AG04449 (cell line): ENCODE measurements at regions not wholly inside any gene's neighbourhood (a gene's known extent, or its start where the extent isn't known, plus 50 kb on each side); places are given as distances from the start of the nearest gene placed in this dataset.

Experiments used
- CTCF ChIA-PET: fragments of 350-600 bp; formaldehyde crosslinking; extraction: SDS; loops from one replicate; lab custom pipeline; 2021; ENCODE audit warnings: antibody characterized with exemption; lab: Yijun Ruan, JAX
- POLR2A ChIA-PET: fragments of 400-600, 350-600 bp; formaldehyde crosslinking; extraction: SDS; loops from one replicate; lab custom pipeline; 2020; ENCODE audit warnings: antibody characterized with exemption, inconsistent platforms; lab: Yijun Ruan, JAX
- DNase-seq: peaks from one replicate; pipeline ENCODE4 v3.0.0-alpha.2; 2010; ENCODE audit warnings: low read depth, low spot score
- H3K4me3 ChIP-seq: 2 replicates; pipeline ENCODE4 v1.5.1; 2011; ENCODE audit warnings: low read depth, mild to moderate bottlenecking, control low read depth, low read length
- CTCF ChIP-seq: IDR thresholded peaks from one replicate; pipeline ENCODE4 v1.5.1; 2011; ENCODE audit warnings: mild to moderate bottlenecking, moderate library complexity, low read length, control low read depth, inconsistent platforms; ENCODE audit not compliant: insufficient read depth; ENCODE audit errors: missing control alignments

GRCh38 chr6:144742779-144743178 lies 457.6 kb downstream of the UTRN start:
- POLR2A ChIA-PET, result no interaction called here
- DNase-seq, result no peak
- TF ChIP-seq CTCF, result no peak
- CTCF ChIA-PET, result no interaction called here
- H3K4me3 ChIP-seq, result no peak overlapping the region

- CTCF ChIA-PET, result no interaction called here
Measured at GRCh38 chr6:144744720-144745119, 459.6 kb downstream of the UTRN start.

GRCh38 chr6:144745439-144745838 lies 460.3 kb downstream of the UTRN start:
- DNase-seq, result no peak
- CTCF ChIA-PET, result no interaction called here
- TF ChIP-seq CTCF, result no peak
- no peak overlapping the region for H3K4me3 ChIP-seq
- POLR2A ChIA-PET, result no interaction called here

More at GRCh38 chr6:144744720-144745119, 459.6 kb downstream of the UTRN start:
- TF ChIP-seq CTCF, result no peak
- no peak for DNase-seq
- POLR2A ChIA-PET, result no interaction called here
- no peak overlapping the region for H3K4me3 ChIP-seq

GRCh38 chr6:144746902-144747469 lies 461.9 kb downstream of the UTRN start:
- ChIA-PET POLR2A (no interaction called here), CTCF (no interaction called here)
- no peak for TF ChIP-seq CTCF
- no peak overlapping the region for H3K4me3 ChIP-seq
- DNase-seq, result no peak

- TF ChIP-seq CTCF, result no peak
- no peak overlapping the region for H3K4me3 ChIP-seq
- no peak for DNase-seq
- CTCF ChIA-PET, result interaction anchor here (0.6 kb wide), 1 partner anchor 15 kb away, joined by 3 read pairs; no protein-coding TSS in a partner anchor
- POLR2A ChIA-PET, result no interaction called here
Measured at GRCh38 chr6:144749263-144749662, 464.1 kb downstream of the UTRN start.

- ChIA-PET POLR2A (no interaction called here), CTCF (interaction anchor here (1.0 kb wide), 1 partner anchor 179 kb away, joined by 4 read pairs; no protein-coding TSS in a partner anchor)
- H3K4me3 ChIP-seq, result no peak overlapping the region
- DNase-seq, result no peak
- no peak for TF ChIP-seq CTCF
Measured at GRCh38 chr6:144753023-144753705, 468.0 kb downstream of the UTRN start.
